Brain pericyte (primary cell): ENCODE measurements at regions not wholly inside any gene's neighbourhood (a gene's known extent, or its start where the extent isn't known, plus 50 kb on each side); places are given as distances from the start of the nearest gene placed in this dataset.
"Not testable (repeated sequence)": the region's sequence is repeated elsewhere in the genome, so short reads cannot be mapped to it uniquely, and the experiment has no call there.

Experiments
- DNase-seq: peaks from one replicate; pipeline ENCODE4 v3.0.0-alpha.2; 2012; ENCODE audit warnings: low read depth, low spot score

GRCh38 chr3:71931922-71932321, 147.0 kb upstream of the PROK2 start:
- no peak for DNase-seq

- no peak for DNase-seq
Measured at GRCh38 chr3:71930056-71930991, 145.4 kb upstream of the PROK2 start.

- no peak for DNase-seq
Measured at GRCh38 chr3:71928212-71928611, 143.3 kb upstream of the PROK2 start.

GRCh38 chr3:71927505-71928066, 142.6 kb upstream of the PROK2 start:
- DNase-seq = no peak

- no peak for DNase-seq
Measured at GRCh38 chr3:71926616-71927015, 141.7 kb upstream of the PROK2 start.

GRCh38 chr3:71926262-71926600, 141.3 kb upstream of the PROK2 start:
- DNase-seq = no peak

- DNase-seq = not testable (repeated sequence)
Measured at GRCh38 chr3:71925511-71926261, 140.7 kb upstream of the PROK2 start.

- no peak for DNase-seq
Measured at GRCh38 chr3:71924721-71925120, 139.8 kb upstream of the PROK2 start.

- no peak for DNase-seq
Measured at GRCh38 chr3:71921036-71921435, 136.1 kb upstream of the PROK2 start.

- no peak for DNase-seq
Measured at GRCh38 chr3:71919572-71919971, 134.6 kb upstream of the PROK2 start.

GRCh38 chr3:71917545-71917944, 132.6 kb upstream of the PROK2 start:
- no peak for DNase-seq

- DNase-seq = no peak
Measured at GRCh38 chr3:71916747-71917369, 131.9 kb upstream of the PROK2 start.

- no peak for DNase-seq
Measured at GRCh38 chr3:71912839-71913495, 128.0 kb upstream of the PROK2 start.

GRCh38 chr3:71910108-71910507, 125.2 kb upstream of the PROK2 start:
- no peak for DNase-seq

GRCh38 chr3:71907996-71908395, 123.0 kb upstream of the PROK2 start:
- DNase-seq = no peak

- DNase-seq = no peak
Measured at GRCh38 chr3:71906976-71907375, 122.0 kb upstream of the PROK2 start.

GRCh38 chr3:71905426-71905825, 120.5 kb upstream of the PROK2 start:
- no peak for DNase-seq

GRCh38 chr3:71903936-71904335, 119.0 kb upstream of the PROK2 start:
- no peak for DNase-seq

GRCh38 chr3:71903112-71903495, 118.2 kb upstream of the PROK2 start:
- no peak for DNase-seq

GRCh38 chr3:71902258-71903111, 117.5 kb upstream of the PROK2 start:
- DNase-seq = no peak

- DNase-seq = no peak
Measured at GRCh38 chr3:71901645-71902044, 116.7 kb upstream of the PROK2 start.
